GM19239 (cell line): ENCODE measurements at regions not wholly inside any gene's neighbourhood (a gene's known extent, or its start where the extent isn't known, plus 50 kb on each side); places are given as distances from the start of the nearest gene placed in this dataset.
"Not testable (repeated sequence)": the region's sequence is repeated elsewhere in the genome, so short reads cannot be mapped to it uniquely, and the experiment has no call there.

ENCODE experiments used
- DNase-seq: peaks from one replicate; pipeline ENCODE4 v3.0.0; 2011; ENCODE audit warnings: low spot score; ENCODE audit not compliant: insufficient read length
- FAIRE-seq: peaks from 2 replicates; lab custom pipeline; 2011; peaks lifted over from hg19 to GRCh38; lab: Jason Lieb, UNC

- no peak for DNase-seq
- no peak for FAIRE-seq
These were observed 441.3 kb downstream of the DAD1 start for GRCh38 chr14:22147716-22148115.

GRCh38 chr14:22143363-22143762 is 445.7 kb downstream of the DAD1 start:
- FAIRE-seq = no peak
- no peak for DNase-seq

GRCh38 chr14:22140633-22141032 is 448.4 kb downstream of the DAD1 start:
- FAIRE-seq (no peak), DNase-seq (no peak)

DNA sequence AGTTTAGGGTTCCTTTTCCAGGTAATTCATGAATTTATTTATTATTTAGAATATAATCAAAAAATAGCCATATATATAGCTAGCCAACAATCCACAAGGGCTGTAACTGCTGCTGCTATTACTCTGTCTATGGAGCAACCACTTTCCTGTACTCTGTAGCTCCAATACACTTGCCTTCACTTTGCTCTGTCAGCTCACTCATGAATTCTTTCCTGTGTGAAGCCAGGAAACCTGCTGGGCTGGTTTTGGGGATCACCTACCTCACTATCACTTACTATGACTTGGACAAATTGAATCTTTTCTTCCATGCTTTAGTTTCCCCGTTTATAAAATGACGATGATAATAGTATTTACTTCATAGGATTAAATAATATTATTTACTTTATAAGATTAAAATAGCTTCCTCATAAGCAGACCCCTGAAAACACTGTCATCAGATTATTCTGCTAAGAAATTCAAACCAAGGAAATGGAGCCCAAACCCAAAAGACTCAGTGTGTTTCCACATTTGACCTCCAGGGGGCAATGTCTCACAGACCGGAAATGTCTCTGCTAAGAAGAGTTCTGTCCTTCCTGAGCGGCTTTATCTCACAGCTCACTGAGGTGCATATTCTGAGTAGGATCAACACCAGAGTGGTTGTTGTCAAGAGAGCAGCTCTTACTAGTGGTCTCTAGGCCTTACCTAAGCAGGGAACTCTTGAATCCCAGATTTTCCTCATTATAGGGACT is 457.1 kb downstream of the DAD1 start:
- DNase-seq (no peak), FAIRE-seq (peak; percentile 66)

- no peak for FAIRE-seq
These were observed 450.5 kb upstream of the OR4E1 start for GRCh38 chr14:22124073-22124613.

DNA sequence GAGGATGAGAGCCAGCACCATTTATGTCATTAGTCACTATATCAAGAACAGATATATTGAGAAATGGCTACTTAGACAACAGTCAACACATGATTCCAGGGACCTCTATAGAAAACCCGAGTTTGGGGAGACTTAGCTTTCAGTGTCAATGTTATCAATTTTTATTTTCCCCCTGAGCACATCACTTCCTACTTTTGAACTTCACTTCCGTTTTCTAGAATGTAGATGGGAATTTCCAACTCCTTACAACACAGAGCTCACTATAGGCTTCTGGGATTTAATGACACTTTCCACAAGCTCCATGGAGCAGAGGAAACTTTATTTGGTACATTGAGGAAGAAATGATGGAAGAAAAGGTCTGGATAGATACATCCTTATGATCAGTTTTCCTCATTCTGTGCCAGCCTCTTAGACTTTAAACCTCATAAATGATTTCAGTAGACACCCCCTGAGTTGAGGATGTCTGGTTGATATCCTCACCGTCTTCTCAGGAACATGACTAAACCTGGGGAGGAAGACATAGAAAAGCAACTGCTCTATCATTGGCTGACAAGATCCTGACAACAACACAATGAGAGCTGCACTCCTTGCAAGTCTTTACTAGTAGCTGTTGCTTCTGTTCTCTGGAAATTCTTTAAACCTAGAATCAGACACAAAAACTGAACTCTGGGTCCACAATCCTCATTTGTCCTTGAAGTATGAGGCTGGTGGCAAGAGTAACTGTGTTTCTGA is 449.4 kb upstream of the OR4E1 start:
- no peak for DNase-seq
- no peak for FAIRE-seq

More at GRCh38 chr14:22124073-22124613, 450.5 kb upstream of the OR4E1 start:
- no peak for DNase-seq

DNA sequence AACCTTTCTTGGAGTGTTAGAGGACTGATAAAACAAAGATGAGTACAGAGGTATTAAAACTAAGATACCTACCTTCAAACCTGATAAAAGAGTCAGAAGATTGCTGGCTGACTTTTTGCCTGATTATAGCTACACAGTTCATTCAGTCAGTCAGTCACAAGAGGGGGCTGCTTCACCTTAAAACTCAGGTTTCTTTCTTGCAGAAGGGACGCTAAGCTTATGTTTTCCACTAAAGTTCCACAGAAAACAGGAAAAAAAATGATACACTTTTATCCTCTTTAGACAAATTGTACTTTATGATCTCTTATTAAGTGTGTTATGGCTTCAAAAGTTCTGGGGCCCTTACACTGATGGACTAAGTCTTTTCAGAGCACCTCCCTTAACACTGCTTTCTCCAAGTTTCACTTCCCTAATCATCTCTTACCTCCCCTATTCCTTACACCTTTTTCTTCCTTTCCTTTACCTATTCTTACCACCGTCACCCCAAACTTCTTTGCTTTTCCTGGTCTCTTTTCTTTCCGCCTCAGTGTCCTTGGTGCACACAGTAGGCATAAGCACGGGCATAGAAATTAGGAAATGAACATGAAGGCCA is 448.7 kb upstream of the OR4E1 start:
- no peak for FAIRE-seq

DNA sequence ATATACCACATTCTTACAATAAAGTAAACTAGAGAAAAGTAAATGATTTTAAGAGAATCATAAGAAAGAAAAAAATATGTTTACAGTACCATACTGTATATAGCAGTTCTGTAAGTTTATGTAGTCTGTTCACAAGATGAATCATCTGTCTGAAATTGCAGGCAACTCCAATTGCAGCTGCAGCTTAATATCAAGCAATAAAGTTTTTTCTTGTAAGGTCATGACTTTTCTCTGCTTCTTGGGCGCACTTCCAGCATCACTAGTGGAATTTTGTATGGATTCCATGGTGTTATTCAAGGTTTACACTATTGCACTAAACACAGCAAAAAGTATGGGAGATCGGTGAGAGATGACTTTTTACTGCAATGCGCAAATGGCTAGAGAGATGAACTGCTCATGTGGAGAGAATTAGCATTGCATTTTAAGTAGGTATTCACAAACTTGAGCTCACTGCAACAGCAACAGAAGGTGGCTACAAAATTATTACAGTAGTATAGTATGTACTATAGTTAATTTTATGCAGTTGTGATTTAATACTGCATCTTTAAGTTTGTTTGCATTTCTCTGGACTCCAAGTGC is 445.4 kb upstream of the OR4E1 start:
- no peak for FAIRE-seq
- no peak for DNase-seq

More for the DNA sequence above, 448.7 kb upstream of the OR4E1 start:
- no peak for DNase-seq

GRCh38 chr14:22113401-22113800 is 439.8 kb upstream of the OR4E1 start:
- DNase-seq (no peak), FAIRE-seq (no peak)

GRCh38 chr14:22112004-22112403 is 438.4 kb upstream of the OR4E1 start:
- FAIRE-seq (peak; percentile 47), DNase-seq (no peak)

DNA sequence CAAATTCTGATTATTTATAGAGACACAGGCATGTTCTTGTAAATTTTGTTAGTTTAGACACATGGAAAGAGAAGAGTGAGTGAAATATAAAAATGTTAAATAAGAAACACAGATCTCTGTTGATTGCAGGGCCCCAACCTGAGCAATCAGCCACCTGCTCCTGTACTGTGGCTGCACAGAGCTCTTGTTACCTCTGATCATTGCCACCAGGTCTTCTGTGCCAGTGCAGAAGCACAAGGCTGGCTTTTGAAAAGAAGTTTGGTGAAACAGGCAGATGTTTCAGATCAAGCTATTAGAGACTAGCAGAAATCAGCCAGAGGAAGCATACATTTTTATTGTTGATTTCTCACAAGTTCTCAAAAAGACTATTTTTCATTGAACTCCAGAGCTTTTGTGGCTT is 434.1 kb upstream of the OR4E1 start:
- DNase-seq = no peak
- no peak for FAIRE-seq

DNA sequence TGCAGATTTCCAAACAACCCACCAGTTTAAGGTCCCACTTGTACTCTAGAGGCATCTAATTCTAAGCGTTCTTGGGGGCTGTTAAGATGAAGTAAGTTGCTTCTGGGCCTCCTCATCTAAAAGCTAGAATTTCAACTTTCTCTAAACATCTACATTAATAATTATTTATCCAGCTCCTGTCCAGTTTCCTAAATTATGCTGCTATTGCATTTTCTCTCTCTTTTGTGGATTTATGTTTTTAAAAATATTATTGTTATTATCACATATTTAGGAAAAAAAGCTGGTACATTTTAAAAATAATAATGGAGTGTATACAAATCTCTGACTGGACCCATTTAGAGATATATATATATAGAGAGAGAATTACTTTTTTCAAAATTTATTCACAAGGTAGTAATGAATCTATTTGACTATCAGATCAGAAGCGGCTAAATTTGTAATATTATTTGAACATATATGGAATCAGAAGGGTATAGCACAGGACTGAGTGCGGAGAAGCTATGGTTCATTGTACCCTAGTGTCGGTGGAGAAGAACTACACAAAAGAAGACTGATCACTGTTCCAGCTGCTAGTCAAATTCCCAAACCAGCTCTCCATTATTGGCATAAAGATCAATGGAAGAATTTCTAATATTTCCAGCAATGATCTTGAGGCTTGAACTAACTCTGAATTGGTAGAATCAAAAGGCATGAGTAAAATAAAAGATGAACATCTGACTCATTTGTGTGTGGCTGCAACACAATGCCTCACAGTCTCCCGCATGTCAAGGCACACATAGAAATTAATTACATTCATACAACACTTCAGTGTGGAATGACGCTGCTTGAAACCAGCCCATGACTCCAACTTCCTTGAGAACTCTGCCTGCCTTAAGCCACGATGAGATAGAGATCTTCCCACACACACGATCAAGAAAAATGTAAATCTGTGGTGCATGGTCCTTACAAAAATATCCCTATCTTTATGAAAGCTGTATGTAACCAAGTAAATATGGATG is 433.4 kb upstream of the OR4E1 start:
- no peak for FAIRE-seq
- no peak for DNase-seq

- DNase-seq = no peak
- FAIRE-seq = no peak
These were observed 432.0 kb upstream of the OR4E1 start for GRCh38 chr14:22105624-22106006.

- DNase-seq (no peak), FAIRE-seq (no peak)
These were observed 431.5 kb upstream of the OR4E1 start for GRCh38 chr14:22105006-22105623.

- not testable (repeated sequence) for DNase-seq, FAIRE-seq
These were observed 427.1 kb upstream of the OR4E1 start for GRCh38 chr14:22100764-22101120.

DNA sequence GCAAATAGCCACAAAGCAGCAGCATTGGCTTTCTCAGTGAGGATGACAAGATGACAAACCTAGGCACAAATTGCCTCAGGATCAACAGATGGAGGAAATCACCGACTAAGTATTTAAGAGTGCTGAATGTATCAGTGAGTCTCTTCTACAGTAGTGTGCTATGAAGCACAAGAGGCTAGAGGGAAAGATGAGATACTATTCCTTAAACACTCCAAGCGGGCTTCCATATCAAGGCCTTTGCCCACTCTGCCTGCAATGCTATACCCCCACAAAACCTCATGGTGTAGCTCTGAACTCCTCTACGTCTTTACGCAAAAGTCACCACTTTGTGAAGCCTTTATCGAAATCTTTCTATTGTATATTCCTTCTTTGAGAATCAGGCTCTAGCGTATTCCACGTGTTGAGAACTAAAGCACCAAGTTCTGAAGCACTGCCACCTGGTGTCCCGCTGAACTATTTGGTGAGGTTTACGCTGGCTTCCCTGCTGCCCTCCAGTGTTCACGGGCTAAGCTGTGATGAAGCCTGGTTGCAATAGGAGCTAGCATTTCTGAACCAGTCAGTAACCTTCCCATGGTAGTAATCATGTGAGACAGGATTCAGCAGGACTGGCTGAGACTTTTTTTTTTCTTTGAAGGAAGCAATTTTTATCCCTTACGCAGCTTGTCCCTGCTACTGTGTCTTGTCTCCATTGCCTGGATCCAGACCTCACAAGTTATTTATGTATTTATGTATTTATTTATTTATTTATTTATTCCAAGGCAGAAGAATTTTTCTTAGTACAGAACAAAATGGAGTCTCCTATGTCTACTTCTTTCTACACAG is 426.5 kb upstream of the OR4E1 start:
- DNase-seq = peak; percentile 24
- peak; percentile 86 for FAIRE-seq

GRCh38 chr14:22098435-22098834 is 424.8 kb upstream of the OR4E1 start:
- DNase-seq = no peak
- FAIRE-seq = no peak

GRCh38 chr14:22097586-22098292 is 424.1 kb upstream of the OR4E1 start:
- DNase-seq (no peak), FAIRE-seq (no peak)
